HepG2 (cell line): ENCODE measurements at regions not wholly inside any gene's neighbourhood (a gene's known extent, or its start where the extent isn't known, plus 50 kb on each side); places are given as distances from the start of the nearest gene placed in this dataset.

ENCODE experiments used
- CCDC6 ChIP-seq: sonication (generic); formaldehyde crosslinking; IDR thresholded peaks from 2 replicates; pipeline ENCODE4 v1.8.1; 2022; ENCODE audit warnings: mild to moderate bottlenecking, missing genetic modification reagents, moderate library complexity
- EED ChIP-seq: sonication (generic); formaldehyde crosslinking; IDR thresholded peaks from 2 replicates; pipeline ENCODE4 v1.5.0; 2020; ENCODE audit warnings: mild to moderate bottlenecking, missing genetic modification reagents
- GPN1 ChIP-seq: sonication (generic); formaldehyde crosslinking; IDR thresholded peaks from 2 replicates; pipeline ENCODE4 v1.5.1; 2020; ENCODE audit warnings: missing genetic modification reagents, borderline replicate concordance
- RARA ChIP-seq: IDR thresholded peaks from 2 replicates; pipeline ENCODE4 v1.6.1; 2016; ENCODE audit warnings: missing genetic modification reagents, missing compliant biosample characterization
- RCOR2 ChIP-seq: IDR thresholded peaks from 2 replicates; pipeline ENCODE4 v1.6.1; 2016; ENCODE audit warnings: missing biosample characterization, missing genetic modification reagents
- RXRB ChIP-seq: IDR thresholded peaks from 2 replicates; pipeline ENCODE4 v1.6.1; 2016; ENCODE audit warnings: borderline replicate concordance, missing genetic modification reagents, missing compliant biosample characterization
- SALL1 ChIP-seq: sonication (generic); formaldehyde crosslinking; IDR thresholded peaks from 2 replicates; pipeline ENCODE4 v1.8.0; 2022; ENCODE audit warnings: mild to moderate bottlenecking, missing genetic modification reagents
- TCF7L2 ChIP-seq: IDR thresholded peaks from 2 replicates; pipeline ENCODE4 v1.6.1; 2011; ENCODE audit warnings: mild to moderate bottlenecking, low read depth, low read length, moderate library complexity
- ZNF235 ChIP-seq: sonication (generic); formaldehyde crosslinking; IDR thresholded peaks from 2 replicates; pipeline ENCODE4 v1.8.1; 2023; ENCODE audit warnings: mild to moderate bottlenecking, missing genetic modification reagents, borderline replicate concordance
- TF ChIP-seq, protein P1 (sequence below): fragments of 450-650 bp; IDR thresholded peaks from 2 replicates; pipeline ENCODE4 v1.6.1; 2017; ENCODE audit warnings: mild to moderate bottlenecking
- TF ChIP-seq, protein P2 (sequence below): IDR thresholded peaks from 2 replicates; pipeline ENCODE4 v1.6.1; 2016; ENCODE audit warnings: low read depth
- TF ChIP-seq, protein P3 (sequence below): sonication (generic); formaldehyde crosslinking; conservative IDR thresholded peaks from 2 replicates; pipeline ENCODE4 v1.8.1; 2023; ENCODE audit warnings: missing genetic modification reagents

DNA sequence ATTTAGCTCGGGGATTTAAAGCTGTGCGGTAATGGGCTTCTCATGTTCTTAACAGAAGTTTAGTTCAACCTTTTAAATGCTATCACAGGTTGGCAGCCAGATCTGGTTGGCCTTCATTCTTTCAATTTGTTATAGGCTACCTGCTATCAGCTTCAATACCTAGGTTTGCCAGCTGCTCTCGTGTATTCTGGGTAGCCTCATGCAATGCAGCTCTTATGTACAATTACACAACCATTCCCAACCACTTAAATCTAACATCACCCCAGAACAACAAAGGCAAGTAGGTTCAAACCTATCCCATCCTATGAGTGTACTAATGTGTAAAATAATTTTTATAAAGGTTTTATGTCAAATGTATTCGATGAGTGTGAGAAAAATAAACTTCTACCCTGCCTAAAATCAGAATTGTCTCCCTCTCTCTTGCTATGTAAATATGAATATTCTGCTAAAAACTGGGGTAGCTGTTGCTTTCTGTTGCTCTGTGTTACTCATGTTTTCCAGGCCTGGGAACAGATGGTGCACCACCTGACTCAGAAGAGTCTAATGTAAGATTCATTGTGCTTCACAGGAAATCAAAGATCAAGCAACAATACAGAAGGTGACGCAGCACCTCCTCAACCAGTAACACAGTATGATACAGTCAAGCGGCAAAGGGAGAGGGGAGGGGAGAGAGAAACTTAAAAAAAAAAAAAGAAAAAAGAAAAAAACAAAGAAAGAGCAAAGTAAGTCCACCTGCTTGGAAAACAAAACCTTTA, 188.6 kb downstream of the ETV1 start (continued):
- TF ChIP-seq, protein P1, sequence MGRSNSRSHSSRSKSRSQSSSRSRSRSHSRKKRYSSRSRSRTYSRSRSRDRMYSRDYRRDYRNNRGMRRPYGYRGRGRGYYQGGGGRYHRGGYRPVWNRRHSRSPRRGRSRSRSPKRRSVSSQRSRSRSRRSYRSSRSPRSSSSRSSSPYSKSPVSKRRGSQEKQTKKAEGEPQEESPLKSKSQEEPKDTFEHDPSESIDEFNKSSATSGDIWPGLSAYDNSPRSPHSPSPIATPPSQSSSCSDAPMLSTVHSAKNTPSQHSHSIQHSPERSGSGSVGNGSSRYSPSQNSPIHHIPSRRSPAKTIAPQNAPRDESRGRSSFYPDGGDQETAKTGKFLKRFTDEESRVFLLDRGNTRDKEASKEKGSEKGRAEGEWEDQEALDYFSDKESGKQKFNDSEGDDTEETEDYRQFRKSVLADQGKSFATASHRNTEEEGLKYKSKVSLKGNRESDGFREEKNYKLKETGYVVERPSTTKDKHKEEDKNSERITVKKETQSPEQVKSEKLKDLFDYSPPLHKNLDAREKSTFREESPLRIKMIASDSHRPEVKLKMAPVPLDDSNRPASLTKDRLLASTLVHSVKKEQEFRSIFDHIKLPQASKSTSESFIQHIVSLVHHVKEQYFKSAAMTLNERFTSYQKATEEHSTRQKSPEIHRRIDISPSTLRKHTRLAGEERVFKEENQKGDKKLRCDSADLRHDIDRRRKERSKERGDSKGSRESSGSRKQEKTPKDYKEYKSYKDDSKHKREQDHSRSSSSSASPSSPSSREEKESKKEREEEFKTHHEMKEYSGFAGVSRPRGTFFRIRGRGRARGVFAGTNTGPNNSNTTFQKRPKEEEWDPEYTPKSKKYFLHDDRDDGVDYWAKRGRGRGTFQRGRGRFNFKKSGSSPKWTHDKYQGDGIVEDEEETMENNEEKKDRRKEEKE = no peak
- no peak for TF ChIP-seq RARA (CRISPR knock-in tag)
- TF ChIP-seq, protein P2, sequence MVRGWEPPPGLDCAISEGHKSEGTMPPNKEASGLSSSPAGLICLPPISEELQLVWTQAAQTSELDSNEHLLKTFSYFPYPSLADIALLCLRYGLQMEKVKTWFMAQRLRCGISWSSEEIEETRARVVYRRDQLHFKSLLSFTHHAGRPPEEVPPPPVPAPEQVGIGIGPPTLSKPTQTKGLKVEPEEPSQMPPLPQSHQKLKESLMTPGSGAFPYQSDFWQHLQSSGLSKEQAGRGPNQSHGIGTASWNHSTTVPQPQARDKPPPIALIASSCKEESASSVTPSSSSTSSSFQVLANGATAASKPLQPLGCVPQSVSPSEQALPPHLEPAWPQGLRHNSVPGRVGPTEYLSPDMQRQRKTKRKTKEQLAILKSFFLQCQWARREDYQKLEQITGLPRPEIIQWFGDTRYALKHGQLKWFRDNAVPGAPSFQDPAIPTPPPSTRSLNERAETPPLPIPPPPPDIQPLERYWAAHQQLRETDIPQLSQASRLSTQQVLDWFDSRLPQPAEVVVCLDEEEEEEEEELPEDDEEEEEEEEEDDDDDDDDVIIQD (CRISPR knock-in tag) = no peak
- no peak for TF ChIP-seq SALL1 (CRISPR knock-in tag)
- TF ChIP-seq TCF7L2 = no peak
- TF ChIP-seq ZNF235 (CRISPR knock-in tag) = no peak
- TF ChIP-seq CCDC6 = no peak
- TF ChIP-seq, protein P3, sequence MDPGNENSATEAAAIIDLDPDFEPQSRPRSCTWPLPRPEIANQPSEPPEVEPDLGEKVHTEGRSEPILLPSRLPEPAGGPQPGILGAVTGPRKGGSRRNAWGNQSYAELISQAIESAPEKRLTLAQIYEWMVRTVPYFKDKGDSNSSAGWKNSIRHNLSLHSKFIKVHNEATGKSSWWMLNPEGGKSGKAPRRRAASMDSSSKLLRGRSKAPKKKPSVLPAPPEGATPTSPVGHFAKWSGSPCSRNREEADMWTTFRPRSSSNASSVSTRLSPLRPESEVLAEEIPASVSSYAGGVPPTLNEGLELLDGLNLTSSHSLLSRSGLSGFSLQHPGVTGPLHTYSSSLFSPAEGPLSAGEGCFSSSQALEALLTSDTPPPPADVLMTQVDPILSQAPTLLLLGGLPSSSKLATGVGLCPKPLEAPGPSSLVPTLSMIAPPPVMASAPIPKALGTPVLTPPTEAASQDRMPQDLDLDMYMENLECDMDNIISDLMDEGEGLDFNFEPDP (CRISPR knock-in tag) = no peak
- no peak for TF ChIP-seq GPN1 (CRISPR knock-in tag)
- no peak for TF ChIP-seq EED
- TF ChIP-seq RCOR2 (CRISPR knock-in tag) = no peak
- TF ChIP-seq RXRB (CRISPR knock-in tag) = no peak
